Osteoblast (primary cell): ENCODE measurements at regions not wholly inside any gene's neighbourhood (a gene's known extent, or its start where the extent isn't known, plus 50 kb on each side); places are given as distances from the start of the nearest gene placed in this dataset.
"Not testable (repeated sequence)": the region's sequence is repeated elsewhere in the genome, so short reads cannot be mapped to it uniquely, and the experiment has no call there.

Experiments used
- DNase-seq: peaks from one replicate; pipeline ENCODE4 v3.0.0; 2011; ENCODE audit warnings: low spot score, mixed read lengths; ENCODE audit not compliant: insufficient read length; ENCODE audit errors: missing footprints
- H2AFZ ChIP-seq: 2 replicates; pipeline ENCODE4 v1.6.0; 2011; ENCODE audit warnings: mild to moderate bottlenecking, low read length
- H3K27ac ChIP-seq: 2 replicates; pipeline ENCODE4 v1.5.1; 2011; ENCODE audit warnings: mild to moderate bottlenecking, low read depth, low read length, moderate library complexity
- H3K27me3 ChIP-seq: 2 replicates; pipeline ENCODE4 v1.6.0; 2012; ENCODE audit warnings: mild to moderate bottlenecking, control low read depth, inconsistent platforms, low read length, moderate library complexity; ENCODE audit not compliant: insufficient read depth
- H3K36me3 ChIP-seq: 2 replicates; pipeline ENCODE4 v1.5.1; 2011; ENCODE audit warnings: mild to moderate bottlenecking, low read length, control low read depth, moderate library complexity; ENCODE audit not compliant: insufficient read depth
- H3K4me1 ChIP-seq: 2 replicates; pipeline ENCODE4 v1.5.1; 2011; ENCODE audit warnings: mild to moderate bottlenecking, low read length, control low read depth, moderate library complexity; ENCODE audit not compliant: insufficient read depth
- H3K4me2 ChIP-seq: 2 replicates; pipeline ENCODE4 v1.6.0; 2011; ENCODE audit warnings: mild to moderate bottlenecking, low read length; ENCODE audit not compliant: insufficient read depth
- H3K4me3 ChIP-seq: fragments of 200-600 bp; sonication (generic); 3 replicates; pipeline ENCODE4 v1.5.1; 2012; ENCODE audit warnings: mild to moderate bottlenecking, low read length, inconsistent platforms; ENCODE audit not compliant: insufficient read depth
- H3K79me2 ChIP-seq: 2 replicates; pipeline ENCODE4 v1.6.0; 2012; ENCODE audit warnings: mild to moderate bottlenecking, low read length, control low read depth, inconsistent platforms; ENCODE audit not compliant: insufficient read depth
- H3K9me3 ChIP-seq: 2 replicates; pipeline ENCODE4 v1.5.1; 2011; ENCODE audit warnings: low read depth, low read length, control low read depth
- H4K20me1 ChIP-seq: 2 replicates; pipeline ENCODE4 v1.6.0; 2012; ENCODE audit warnings: mild to moderate bottlenecking, low read length, control low read depth; ENCODE audit not compliant: insufficient read depth
- CTCF ChIP-seq: IDR thresholded peaks from 2 replicates; pipeline ENCODE4 v1.5.1; 2011; ENCODE audit warnings: mild to moderate bottlenecking, low read depth, low read length, moderate library complexity; ENCODE audit errors: extremely low read depth

- no peak overlapping the region for H3K4me2 ChIP-seq
- no peak overlapping the region for H3K4me3 ChIP-seq
- no peak overlapping the region for H2AFZ ChIP-seq
Observed at GRCh38 chr6:99822741-99823512, 171.1 kb downstream of the MCHR2 start.

GRCh38 chr6:99823513-99824235 is 170.3 kb downstream of the MCHR2 start:
- H3K27me3 ChIP-seq, H2AFZ ChIP-seq, H3K4me2 ChIP-seq, H3K4me3 ChIP-seq, H4K20me1 ChIP-seq, H3K79me2 ChIP-seq, H3K27ac ChIP-seq, DNase-seq, H3K9me3 ChIP-seq, H3K4me1 ChIP-seq, H3K36me3 ChIP-seq: not testable (repeated sequence)

More at GRCh38 chr6:99822741-99823512, 171.1 kb downstream of the MCHR2 start:
- no peaks in the 10 kb centered on the region for H3K4me1 ChIP-seq
- no peaks in the 10 kb centered on the region for H4K20me1 ChIP-seq
- DNase-seq, result peak; percentile 88
- peak; percentile 48 for TF ChIP-seq CTCF
- no peaks in the 10 kb centered on the region for H3K79me2 ChIP-seq
- no peaks in the 10 kb centered on the region for H3K9me3 ChIP-seq
- no peaks in the 10 kb centered on the region for H3K36me3 ChIP-seq
- no peak overlapping the region for H3K27ac ChIP-seq
- no peaks in the 10 kb centered on the region for H3K27me3 ChIP-seq

- no peaks in the 10 kb centered on the region for H3K79me2 ChIP-seq
- H3K4me1 ChIP-seq, result no peaks in the 10 kb centered on the region
- no peak for DNase-seq
- no peak overlapping the region for H3K4me2 ChIP-seq
- no peak for TF ChIP-seq CTCF
- no peak overlapping the region for H2AFZ ChIP-seq
- H3K4me3 ChIP-seq, result no peak overlapping the region
- H3K27me3 ChIP-seq, result no peaks in the 10 kb centered on the region
- no peak overlapping the region for H3K27ac ChIP-seq
- H4K20me1 ChIP-seq, result no peaks in the 10 kb centered on the region
- no peaks in the 10 kb centered on the region for H3K36me3 ChIP-seq
- H3K9me3 ChIP-seq, result no peaks in the 10 kb centered on the region
Observed at GRCh38 chr6:99833034-99833433, 161.0 kb downstream of the MCHR2 start.

GRCh38 chr6:99836471-99836870 is 157.6 kb downstream of the MCHR2 start:
- Histone ChIP-seq H3K4me2 (no peak overlapping the region), H3K4me1 (no peaks in the 10 kb centered on the region), H3K27me3 (no peaks in the 10 kb centered on the region), H3K9me3 (no peaks in the 10 kb centered on the region), H2AFZ (no peak overlapping the region), H3K4me3 (no peak overlapping the region), H3K36me3 (no peaks in the 10 kb centered on the region), H4K20me1 (no peaks in the 10 kb centered on the region), H3K79me2 (no peaks in the 10 kb centered on the region), H3K27ac (no peak overlapping the region)
- TF ChIP-seq CTCF, result no peak
- DNase-seq, result no peak
